ENCODE measurements at regions not wholly inside any gene's neighbourhood (a gene's known extent, or its start where the extent isn't known, plus 50 kb on each side); places are given as distances from the start of the nearest gene placed in this dataset.

GRCh38 chr2:36170805-36171204, 184.8 kb upstream of the CRIM1 start:
- intact Hi-C loops (cut with DNase I), result no loop called here

GRCh38 chr2:36169843-36170242, 185.7 kb upstream of the CRIM1 start:
- no peak for ATAC-seq
- Histone ChIP-seq H3K4me1 (peaks cover 0 to 19% (median 0%) of the 10 kb centered on the region in 4 donors), H3K9me3 (no peaks in the 10 kb centered on the region), H3K27me3 (no peaks in the 10 kb centered on the region), H3K36me3 (no peaks in the 10 kb centered on the region), H3K4me3 (no peak overlapping the region), H3K27ac (no peak overlapping the region)
- 67% methylated on average over 1 of the region's 1 CpG for WGBS (ENCODE audit: insufficient coverage, low coverage, low lambda C conversion rate, missing lambda C conversion rate)
- DNase-seq, result no peak
- no peak for TF ChIP-seq POLR2A (IDR thresholded peaks at IDR 0.05)
- no peak for TF ChIP-seq CTCF (IDR thresholded peaks at IDR 0.05)
- intact Hi-C loops (cut with DNase I), result no loop called here

More at GRCh38 chr2:36170805-36171204, 184.8 kb upstream of the CRIM1 start:
- no peak overlapping the region for H3K4me3 ChIP-seq
- 38% methylated on average over 2 of the region's 2 CpGs for WGBS (ENCODE audit: insufficient coverage, low coverage, low lambda C conversion rate, missing lambda C conversion rate)
- peaks cover 0 to 13% (median 0%) of the 10 kb centered on the region in 4 donors for H3K4me1 ChIP-seq
- H3K9me3 ChIP-seq, result no peaks in the 10 kb centered on the region
- DNase-seq, result no peak
- no peaks in the 10 kb centered on the region for H3K36me3 ChIP-seq
- H3K27ac ChIP-seq, result no peak overlapping the region
- H3K27me3 ChIP-seq, result no peaks in the 10 kb centered on the region
- TF ChIP-seq CTCF (IDR thresholded peaks at IDR 0.05) (no peak), POLR2A (IDR thresholded peaks at IDR 0.05) (no peak)
- ATAC-seq, result no peak

- Histone ChIP-seq H3K27me3 (no peaks in the 10 kb centered on the region), H3K4me1 (peaks cover 0 to 28% (median 0%) of the 10 kb centered on the region in 4 donors), H3K36me3 (no peaks in the 10 kb centered on the region), H3K27ac (no peak overlapping the region), H3K9me3 (no peaks in the 10 kb centered on the region), H3K4me3 (no peak overlapping the region)
- peak in 3 of 4 donors; percentile 28 to 73 (median 62) for ATAC-seq
- 43% methylated on average over 2 of the region's 2 CpGs for WGBS (ENCODE audit: insufficient coverage, low coverage, low lambda C conversion rate, missing lambda C conversion rate)
- DNase-seq, result no peak
- no peak for TF ChIP-seq POLR2A (IDR thresholded peaks at IDR 0.05)
- no peak for TF ChIP-seq CTCF (IDR thresholded peaks at IDR 0.05)
- intact Hi-C loops (cut with DNase I), result no loop called here
Observed at GRCh38 chr2:36168115-36168514, 187.5 kb upstream of the CRIM1 start.

GRCh38 chr2:36165132-36165531, 190.4 kb upstream of the CRIM1 start:
- no peaks in the 10 kb centered on the region for H3K9me3 ChIP-seq
- no peak overlapping the region for H3K27ac ChIP-seq
- no peaks in the 10 kb centered on the region for H3K36me3 ChIP-seq
- intact Hi-C loops (cut with DNase I), result no loop called here
- WGBS (ENCODE audit: insufficient coverage, low coverage, low lambda C conversion rate, missing lambda C conversion rate), result 7% methylated on average over 4 of the region's 4 CpGs
- H3K4me1 ChIP-seq, result peaks cover 0 to 28% (median 0%) of the 10 kb centered on the region in 4 donors
- no peaks in the 10 kb centered on the region for H3K27me3 ChIP-seq
- ATAC-seq, result peak; percentile 64 to 84 (median 78)
- no peak overlapping the region for H3K4me3 ChIP-seq
- no peak for DNase-seq
- no peak for TF ChIP-seq CTCF (IDR thresholded peaks at IDR 0.05)
- no peak for TF ChIP-seq POLR2A (IDR thresholded peaks at IDR 0.05)

All from right lobe of liver (tissue), 6 donors.